ENCODE measurements at regions not wholly inside any gene's neighbourhood (a gene's known extent, or its start where the extent isn't known, plus 50 kb on each side); places are given as distances from the start of the nearest gene placed in this dataset.

DNA sequence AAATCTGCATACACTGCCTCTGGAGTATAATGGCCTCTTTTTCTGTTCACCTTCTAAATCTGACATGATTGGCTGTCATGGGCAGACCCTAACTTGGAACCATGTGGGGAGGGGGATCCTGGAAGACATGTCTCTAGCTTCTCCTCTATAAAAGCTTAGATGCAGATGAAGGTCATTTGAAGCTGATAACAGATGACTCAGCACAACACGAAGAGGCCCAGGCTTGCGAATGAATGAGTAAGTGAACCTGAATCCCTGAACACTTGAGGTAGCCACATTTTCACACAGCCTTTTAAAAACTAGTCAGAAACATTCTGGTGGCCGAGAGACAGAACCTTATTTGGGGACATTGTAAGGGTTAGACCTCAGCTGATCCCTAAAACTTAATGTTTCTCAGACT is 282.6 kb downstream of the ELAVL2 start:
- Histone ChIP-seq H3K4me1 (ENCODE audit: insufficient read depth, poor library complexity, severe bottlenecking) (peaks cover 15% of the 10 kb centered on the region), H3K9me3 (ENCODE audit: severe bottlenecking) (no peaks in the 10 kb centered on the region), H3K27me3 (ENCODE audit: insufficient read depth, poor library complexity, severe bottlenecking) (no peaks in the 10 kb centered on the region), H3K4me3 (ENCODE audit: severe bottlenecking) (no peak overlapping the region), H3K36me3 (ENCODE audit: low read depth) (no peaks in the 10 kb centered on the region), H3K27ac (ENCODE audit: poor library complexity, severe bottlenecking) (no peak overlapping the region)
- ATAC-seq (ENCODE audit: low read depth), result peak; percentile 71; the same call in 2 of the 3 replicates
- TF ChIP-seq CTCF (IDR thresholded peaks at IDR 0.05; ENCODE audit: poor library complexity, severe bottlenecking), result no peak
- DNase-seq (ENCODE audit: low spot score), result no peak

- H3K4me1 ChIP-seq (ENCODE audit: insufficient read depth, poor library complexity, severe bottlenecking), result peaks cover 15% of the 10 kb centered on the region
- no peak for TF ChIP-seq CTCF (IDR thresholded peaks at IDR 0.05; ENCODE audit: poor library complexity, severe bottlenecking)
- ATAC-seq (ENCODE audit: low read depth) (no peak), DNase-seq (ENCODE audit: low spot score) (no peak)
- no peaks in the 10 kb centered on the region for H3K36me3 ChIP-seq (ENCODE audit: low read depth)
- no peaks in the 10 kb centered on the region for H3K9me3 ChIP-seq (ENCODE audit: severe bottlenecking)
- no peaks in the 10 kb centered on the region for H3K27me3 ChIP-seq (ENCODE audit: insufficient read depth, poor library complexity, severe bottlenecking)
- no peak overlapping the region for H3K4me3 ChIP-seq (ENCODE audit: severe bottlenecking)
- H3K27ac ChIP-seq (ENCODE audit: poor library complexity, severe bottlenecking), result no peak overlapping the region
These were observed 280.3 kb downstream of the ELAVL2 start for GRCh38 chr9:23545728-23546127.

GRCh38 chr9:23551311-23551721 is 274.7 kb downstream of the ELAVL2 start:
- Histone ChIP-seq H3K4me3 (ENCODE audit: severe bottlenecking) (no peak overlapping the region), H3K9me3 (ENCODE audit: severe bottlenecking) (no peaks in the 10 kb centered on the region), H3K27ac (ENCODE audit: poor library complexity, severe bottlenecking) (no peak overlapping the region), H3K4me1 (ENCODE audit: insufficient read depth, poor library complexity, severe bottlenecking) (no peaks in the 10 kb centered on the region), H3K27me3 (ENCODE audit: insufficient read depth, poor library complexity, severe bottlenecking) (no peaks in the 10 kb centered on the region), H3K36me3 (ENCODE audit: low read depth) (no peaks in the 10 kb centered on the region)
- ATAC-seq (ENCODE audit: low read depth), result no peak
- DNase-seq (ENCODE audit: low spot score), result no peak
- no peak for TF ChIP-seq CTCF (IDR thresholded peaks at IDR 0.05; ENCODE audit: poor library complexity, severe bottlenecking)

GRCh38 chr9:23551929-23552707 is 273.9 kb downstream of the ELAVL2 start:
- Histone ChIP-seq H3K27ac (ENCODE audit: poor library complexity, severe bottlenecking) (no peak overlapping the region), H3K4me3 (ENCODE audit: severe bottlenecking) (no peak overlapping the region), H3K9me3 (ENCODE audit: severe bottlenecking) (no peaks in the 10 kb centered on the region), H3K27me3 (ENCODE audit: insufficient read depth, poor library complexity, severe bottlenecking) (no peaks in the 10 kb centered on the region), H3K4me1 (ENCODE audit: insufficient read depth, poor library complexity, severe bottlenecking) (no peaks in the 10 kb centered on the region), H3K36me3 (ENCODE audit: low read depth) (no peaks in the 10 kb centered on the region)
- TF ChIP-seq CTCF (IDR thresholded peaks at IDR 0.05; ENCODE audit: poor library complexity, severe bottlenecking), result no peak
- ATAC-seq (ENCODE audit: low read depth) (no peak), DNase-seq (ENCODE audit: low spot score) (no peak)

Data from RWPE2 (cell line).